ENCODE measurements at regions not wholly inside any gene's neighbourhood (a gene's known extent, or its start where the extent isn't known, plus 50 kb on each side); places are given as distances from the start of the nearest gene placed in this dataset.

GRCh38 chr6:109303164-109303563, 79.1 kb downstream of the CD164 start:
- BruUV-seq (replicated peaks): no TSS peak
- CTCF ChIA-PET: interaction anchor here (0.7 kb wide), 1 partner anchor 1490 kb away, joined by 4 read pairs; no protein-coding TSS in a partner anchor
- H3K9me3 ChIP-seq (ENCODE audit: control insufficient read depth, insufficient read depth, low read depth, low read length): no peaks in the 10 kb centered on the region
- in situ Hi-C loops (cut with HindIII; ENCODE audit: low pct_unique_long_range_greater_than_20kb, low sequenced_read_pairs): no loop called here
- TF ChIP-seq, protein P1, sequence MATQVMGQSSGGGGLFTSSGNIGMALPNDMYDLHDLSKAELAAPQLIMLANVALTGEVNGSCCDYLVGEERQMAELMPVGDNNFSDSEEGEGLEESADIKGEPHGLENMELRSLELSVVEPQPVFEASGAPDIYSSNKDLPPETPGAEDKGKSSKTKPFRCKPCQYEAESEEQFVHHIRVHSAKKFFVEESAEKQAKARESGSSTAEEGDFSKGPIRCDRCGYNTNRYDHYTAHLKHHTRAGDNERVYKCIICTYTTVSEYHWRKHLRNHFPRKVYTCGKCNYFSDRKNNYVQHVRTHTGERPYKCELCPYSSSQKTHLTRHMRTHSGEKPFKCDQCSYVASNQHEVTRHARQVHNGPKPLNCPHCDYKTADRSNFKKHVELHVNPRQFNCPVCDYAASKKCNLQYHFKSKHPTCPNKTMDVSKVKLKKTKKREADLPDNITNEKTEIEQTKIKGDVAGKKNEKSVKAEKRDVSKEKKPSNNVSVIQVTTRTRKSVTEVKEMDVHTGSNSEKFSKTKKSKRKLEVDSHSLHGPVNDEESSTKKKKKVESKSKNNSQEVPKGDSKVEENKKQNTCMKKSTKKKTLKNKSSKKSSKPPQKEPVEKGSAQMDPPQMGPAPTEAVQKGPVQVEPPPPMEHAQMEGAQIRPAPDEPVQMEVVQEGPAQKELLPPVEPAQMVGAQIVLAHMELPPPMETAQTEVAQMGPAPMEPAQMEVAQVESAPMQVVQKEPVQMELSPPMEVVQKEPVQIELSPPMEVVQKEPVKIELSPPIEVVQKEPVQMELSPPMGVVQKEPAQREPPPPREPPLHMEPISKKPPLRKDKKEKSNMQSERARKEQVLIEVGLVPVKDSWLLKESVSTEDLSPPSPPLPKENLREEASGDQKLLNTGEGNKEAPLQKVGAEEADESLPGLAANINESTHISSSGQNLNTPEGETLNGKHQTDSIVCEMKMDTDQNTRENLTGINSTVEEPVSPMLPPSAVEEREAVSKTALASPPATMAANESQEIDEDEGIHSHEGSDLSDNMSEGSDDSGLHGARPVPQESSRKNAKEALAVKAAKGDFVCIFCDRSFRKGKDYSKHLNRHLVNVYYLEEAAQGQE (IDR thresholded peaks at IDR 0.05; ENCODE audit: insufficient read depth in 1 of 2, low read depth in 2 of 2, low read length in 1 of 2): no peak
- TF ChIP-seq CTCF (IDR thresholded peaks at IDR 0.05) (no peak), POLR2AphosphoS5 (IDR thresholded peaks at IDR 0.05; ENCODE audit: low read depth, low read length) (no peak)
- no peaks in the 10 kb centered on the region for H3K36me3 ChIP-seq (ENCODE audit: control insufficient read depth, insufficient read depth, low read length)
- H3K27ac ChIP-seq (ENCODE audit: low read length): no peak overlapping the region
- no peak for ATAC-seq
- H3K27me3 ChIP-seq (ENCODE audit: control insufficient read depth, insufficient read depth, low read length): peaks cover 13% of the 10 kb centered on the region
- no peaks in the 10 kb centered on the region for H3K4me1 ChIP-seq (ENCODE audit: control insufficient read depth, insufficient read depth, low read length)
- H3K4me3 ChIP-seq (ENCODE audit: low read depth in 2 of 2, low read length in 2 of 2): no peak overlapping the region
- POLR2A ChIA-PET: interaction anchor here (0.5 kb wide), 1 partner anchor 39 kb away, joined by 3 read pairs; no protein-coding TSS in a partner anchor
- intact Hi-C loops (cut with micrococcal nuclease; ENCODE audit: unreplicated experiment): no loop called here
- no peak for DNase-seq (ENCODE audit: low read depth, low spot score)

DNA sequence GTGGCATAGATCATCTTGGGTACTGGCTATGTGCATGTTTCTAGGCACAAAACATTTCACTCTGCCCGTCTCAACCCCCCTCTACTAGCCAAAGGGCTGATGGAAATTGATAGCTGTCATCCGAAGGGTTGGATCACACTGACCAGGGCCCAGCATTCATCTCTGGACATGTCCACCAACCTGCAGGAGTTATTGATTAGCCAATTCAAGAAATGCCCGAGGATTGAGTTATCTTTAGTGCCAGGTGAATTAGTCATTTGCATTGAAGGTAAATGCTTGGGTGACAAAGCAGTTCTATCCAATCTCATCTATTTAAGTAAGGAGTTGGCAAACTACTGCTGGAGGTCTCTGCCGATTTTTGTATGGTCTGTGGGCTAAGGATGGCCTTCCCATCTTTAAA, 80.1 kb downstream of the CD164 start:
- no peak for ATAC-seq

More for the DNA sequence above, 80.1 kb downstream of the CD164 start:
- DNase-seq (ENCODE audit: low read depth, low spot score): no peak
- H3K9me3 ChIP-seq (ENCODE audit: control insufficient read depth, insufficient read depth, low read depth, low read length): no peaks in the 10 kb centered on the region
- H3K4me3 ChIP-seq (ENCODE audit: low read depth in 2 of 2, low read length in 2 of 2): no peak overlapping the region
- no peak overlapping the region for H3K27ac ChIP-seq (ENCODE audit: low read length)
- intact Hi-C loops (cut with micrococcal nuclease; ENCODE audit: unreplicated experiment) (no loop called here), in situ Hi-C loops (cut with HindIII; ENCODE audit: low pct_unique_long_range_greater_than_20kb, low sequenced_read_pairs) (no loop called here)
- CTCF ChIA-PET: no interaction called here
- POLR2A ChIA-PET: no interaction called here
- H3K27me3 ChIP-seq (ENCODE audit: control insufficient read depth, insufficient read depth, low read length): peaks cover 13% of the 10 kb centered on the region
- TF ChIP-seq TCF7L2 (IDR thresholded peaks at IDR 0.05; ENCODE audit: low read depth, low read length) (no peak), SIN3A (IDR thresholded peaks at IDR 0.05; ENCODE audit: borderline replicate concordance, insufficient read depth, low read depth, low read length) (no peak), CTCF (IDR thresholded peaks at IDR 0.05) (no peak), POLR2AphosphoS5 (IDR thresholded peaks at IDR 0.05; ENCODE audit: low read depth, low read length) (no peak)
- TF ChIP-seq, protein P1 (IDR thresholded peaks at IDR 0.05; ENCODE audit: insufficient read depth in 1 of 2, low read depth in 2 of 2, low read length in 1 of 2): no peak
- BruUV-seq (replicated peaks): no TSS peak
- H3K4me1 ChIP-seq (ENCODE audit: control insufficient read depth, insufficient read depth, low read length): no peaks in the 10 kb centered on the region
- H3K36me3 ChIP-seq (ENCODE audit: control insufficient read depth, insufficient read depth, low read length): no peaks in the 10 kb centered on the region
